Uterus (tissue), 2 donors: ENCODE measurements at regions not wholly inside any gene's neighbourhood (a gene's known extent, or its start where the extent isn't known, plus 50 kb on each side); places are given as distances from the start of the nearest gene placed in this dataset.
"Not testable (repeated sequence)": the region's sequence is repeated elsewhere in the genome, so short reads cannot be mapped to it uniquely, and the experiment has no call there.

Experiments used
- CTCF ChIP-seq, 4 experiments: fragments of 200-600 bp in 2 of 4; fragments of 450-650 bp in 2 of 4; sonication (generic) in 2 of 4; IDR thresholded peaks; one replicate each; pipeline ENCODE4 v1.5.1; 2016 to 2019; ENCODE audit warnings: antibody characterized with exemption in 4 of 4, mild to moderate bottlenecking in 2 of 4, moderate library complexity in 1 of 4
- POLR2A ChIP-seq, 2 donors: fragments of 450-650 bp; IDR thresholded peaks; one replicate each; pipeline ENCODE4 v1.6.1; 2016; ENCODE audit warnings: antibody characterized with exemption in 2 of 2, mild to moderate bottlenecking in 1 of 2, moderate library complexity in 1 of 2

GRCh38 chr9:138197156-138197555 lies 319.6 kb downstream of the CACNA1B start:
- TF ChIP-seq CTCF, POLR2A (IDR thresholded peaks at IDR 0.05): not testable (repeated sequence)
